ENCODE measurements at regions not wholly inside any gene's neighbourhood (a gene's known extent, or its start where the extent isn't known, plus 50 kb on each side); places are given as distances from the start of the nearest gene placed in this dataset.
"Not testable (repeated sequence)": the region's sequence is repeated elsewhere in the genome, so short reads cannot be mapped to it uniquely, and the experiment has no call there.

GRCh38 chr6:164107297-164107995 lies 692.9 kb downstream of the QKI start:
- DNase-seq (ENCODE audit: low read depth) = no peak

GRCh38 chr6:164106345-164106769 lies 691.8 kb downstream of the QKI start:
- DNase-seq (ENCODE audit: low read depth) = no peak

- DNase-seq (ENCODE audit: low read depth) = no peak
These were observed 691.2 kb downstream of the QKI start for GRCh38 chr6:164105705-164106104.

- no peak for DNase-seq (ENCODE audit: low read depth)
These were observed 689.9 kb downstream of the QKI start for GRCh38 chr6:164104432-164104831.

DNA sequence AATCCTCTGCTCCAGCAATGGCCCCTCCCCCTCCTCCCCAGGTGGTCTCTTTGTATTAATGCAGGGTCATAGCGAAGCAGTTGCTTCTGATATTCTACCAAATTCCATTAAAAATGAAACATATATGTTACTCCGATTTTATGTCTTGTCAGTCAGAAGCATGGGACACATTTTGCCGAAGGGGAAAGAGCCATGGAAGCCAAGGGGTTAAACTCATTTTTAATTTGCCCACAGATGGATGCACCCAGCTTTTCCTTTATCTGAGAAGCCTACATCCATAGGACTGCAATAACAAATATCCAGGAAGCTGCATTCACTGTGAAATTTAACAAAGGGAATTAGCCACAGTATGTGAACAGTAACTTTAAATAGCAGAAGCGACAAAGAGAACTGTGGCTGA lies 688.2 kb downstream of the QKI start:
- no peak for DNase-seq (ENCODE audit: low read depth)

DNA sequence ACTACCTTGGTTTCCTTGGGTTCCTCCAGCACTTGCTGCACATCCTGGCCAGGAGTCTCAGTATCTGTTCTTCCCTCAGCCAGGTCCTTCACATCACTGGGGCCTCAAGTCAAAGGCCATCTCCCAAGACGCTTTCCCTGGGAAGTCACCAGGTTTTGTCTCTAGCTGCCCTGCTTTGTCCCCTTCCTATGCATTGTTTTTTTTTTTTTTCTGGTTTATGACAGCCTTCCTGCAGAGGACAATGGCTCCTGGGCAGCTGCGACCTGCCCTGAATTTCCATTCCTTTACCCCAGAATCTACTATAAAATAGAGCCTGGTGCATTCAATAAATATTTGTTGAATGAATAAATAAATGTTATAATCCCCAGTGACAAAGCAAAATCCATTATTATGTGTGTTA lies 687.3 kb downstream of the QKI start:
- DNase-seq (ENCODE audit: low read depth) = no peak

DNA sequence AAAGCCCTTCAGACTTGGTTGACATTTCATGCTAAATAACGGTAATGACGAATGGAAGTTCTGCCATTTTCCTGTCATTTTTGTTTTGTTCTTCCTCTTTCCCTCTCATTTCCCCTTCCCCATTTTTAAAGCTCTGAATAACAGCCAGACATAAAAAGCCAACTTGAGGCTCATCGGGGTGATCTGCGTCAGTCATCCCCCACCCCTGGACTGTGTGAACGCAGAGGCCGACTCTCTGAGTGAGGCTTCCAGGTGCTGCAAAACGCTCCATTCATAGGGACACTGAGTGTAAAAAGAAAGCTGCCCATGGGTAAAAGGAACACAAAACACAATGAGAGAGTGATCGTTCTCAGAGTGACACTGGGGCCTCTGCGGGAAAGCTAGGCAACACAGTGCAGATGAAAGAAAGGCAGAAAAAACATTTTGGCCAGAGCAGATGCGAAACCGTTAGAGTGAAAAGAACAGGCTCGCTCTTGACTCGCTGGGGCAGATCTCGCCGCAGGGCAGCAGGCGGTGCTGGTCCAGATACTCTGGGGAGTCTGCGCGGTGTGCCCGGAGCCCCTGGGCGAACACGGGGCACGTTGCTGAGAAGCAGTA lies 684.8 kb downstream of the QKI start:
- DNase-seq (ENCODE audit: low read depth) = no peak

- DNase-seq (ENCODE audit: low read depth) = no peak
These were observed 684.3 kb downstream of the QKI start for GRCh38 chr6:164098857-164099267.

GRCh38 chr6:164097551-164098398 lies 683.3 kb downstream of the QKI start:
- DNase-seq (ENCODE audit: low read depth) = no peak

DNA sequence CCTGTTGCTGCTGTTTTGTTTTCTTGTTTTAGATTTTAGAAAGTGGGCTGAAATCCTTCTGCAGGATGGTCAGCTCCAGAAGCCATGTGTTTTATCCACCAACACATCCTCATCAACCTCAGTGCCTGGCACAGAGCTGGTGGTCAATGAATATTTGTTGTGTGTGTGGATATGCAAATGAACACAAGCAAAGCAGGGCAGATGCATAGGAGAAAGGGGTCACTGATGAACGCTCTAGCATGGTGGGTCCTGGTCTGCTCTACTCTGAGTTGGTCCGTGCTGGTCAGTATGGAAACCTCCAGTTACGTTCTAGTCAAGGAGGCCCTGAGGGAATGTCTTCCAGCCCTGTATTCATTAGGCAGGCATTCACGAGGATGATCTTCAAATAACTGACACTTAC lies 682.5 kb downstream of the QKI start:
- no peak for DNase-seq (ENCODE audit: low read depth)

DNA sequence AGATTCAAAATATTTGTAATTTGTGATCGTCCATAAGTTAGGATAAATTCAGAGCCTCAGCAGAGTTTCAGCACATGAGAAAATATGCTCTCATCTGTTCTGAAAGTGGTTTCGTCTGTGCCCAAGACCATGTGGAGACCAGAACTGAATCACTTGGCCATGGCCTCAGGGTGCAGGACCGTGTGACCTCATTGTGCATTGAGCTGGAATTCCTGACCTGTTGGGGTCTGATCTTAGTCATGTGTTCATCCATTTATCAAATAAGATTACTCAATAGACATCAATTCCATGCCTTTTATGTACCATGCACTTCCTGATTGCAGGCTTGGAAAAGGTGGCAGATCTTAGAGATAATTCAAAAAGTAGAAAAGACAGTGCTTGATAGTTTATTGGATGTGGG lies 680.5 kb downstream of the QKI start:
- DNase-seq (ENCODE audit: low read depth) = no peak

DNA sequence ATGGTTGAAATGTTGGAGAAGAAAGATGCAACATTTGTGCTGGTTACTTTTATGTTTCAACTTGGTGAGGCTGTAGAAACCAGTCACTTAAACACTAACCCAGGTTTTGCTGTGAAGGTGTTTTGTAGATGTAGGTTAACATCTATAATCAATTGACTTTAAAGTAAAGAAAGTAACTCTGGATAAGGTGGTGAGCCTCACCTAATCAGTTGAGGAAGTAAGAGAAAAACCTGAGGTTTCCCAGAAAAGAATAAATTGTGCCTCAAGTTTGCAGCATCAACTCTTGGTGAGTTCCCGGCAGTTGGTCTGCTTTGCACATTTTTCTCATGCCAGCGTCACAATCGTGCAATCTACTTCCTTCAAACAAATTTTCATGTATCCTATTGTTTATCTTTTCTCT lies 673.4 kb downstream of the QKI start:
- DNase-seq (ENCODE audit: low read depth) = no peak

- DNase-seq (ENCODE audit: low read depth) = no peak
These were observed 672.7 kb downstream of the QKI start for GRCh38 chr6:164087211-164087610.

DNA sequence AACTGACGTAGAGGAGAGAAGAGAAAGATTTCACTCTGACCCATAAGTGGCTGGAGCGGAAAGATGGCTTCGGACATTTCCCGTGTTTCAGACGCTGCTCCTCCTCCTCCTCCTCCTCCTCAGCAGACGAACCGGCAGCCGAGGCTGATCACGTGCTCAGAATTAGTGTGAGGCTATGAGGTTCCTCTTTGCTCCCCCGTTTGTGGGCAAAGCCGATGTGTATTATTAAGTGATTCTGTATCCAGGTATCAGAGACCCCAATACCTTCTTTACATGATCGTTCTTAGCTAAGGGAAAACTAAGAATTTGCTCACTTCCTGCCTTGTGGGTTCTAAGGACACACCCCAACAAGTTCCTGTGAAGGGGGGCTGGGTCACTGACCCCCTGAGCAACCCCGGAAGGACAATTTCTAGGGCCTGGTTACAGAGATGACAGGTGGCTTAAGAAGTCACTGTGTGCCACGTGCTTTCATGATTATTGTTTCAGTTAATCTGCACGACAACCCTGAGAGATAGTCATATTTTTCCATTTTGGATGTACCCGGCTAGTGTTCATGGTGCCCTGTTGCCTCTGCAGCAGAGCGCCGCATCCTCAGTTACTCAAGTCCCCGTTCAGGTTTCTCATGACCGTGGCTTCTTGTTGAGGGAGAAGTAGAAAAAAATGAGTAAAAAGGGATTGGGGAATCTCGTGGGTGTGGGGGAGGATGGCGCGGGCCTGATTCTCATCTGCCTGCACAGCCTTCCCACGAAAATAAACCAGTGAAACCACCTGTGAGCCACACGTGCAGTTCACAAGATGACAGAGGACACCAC lies 671.8 kb downstream of the QKI start:
- DNase-seq (ENCODE audit: low read depth) = no peak

DNA sequence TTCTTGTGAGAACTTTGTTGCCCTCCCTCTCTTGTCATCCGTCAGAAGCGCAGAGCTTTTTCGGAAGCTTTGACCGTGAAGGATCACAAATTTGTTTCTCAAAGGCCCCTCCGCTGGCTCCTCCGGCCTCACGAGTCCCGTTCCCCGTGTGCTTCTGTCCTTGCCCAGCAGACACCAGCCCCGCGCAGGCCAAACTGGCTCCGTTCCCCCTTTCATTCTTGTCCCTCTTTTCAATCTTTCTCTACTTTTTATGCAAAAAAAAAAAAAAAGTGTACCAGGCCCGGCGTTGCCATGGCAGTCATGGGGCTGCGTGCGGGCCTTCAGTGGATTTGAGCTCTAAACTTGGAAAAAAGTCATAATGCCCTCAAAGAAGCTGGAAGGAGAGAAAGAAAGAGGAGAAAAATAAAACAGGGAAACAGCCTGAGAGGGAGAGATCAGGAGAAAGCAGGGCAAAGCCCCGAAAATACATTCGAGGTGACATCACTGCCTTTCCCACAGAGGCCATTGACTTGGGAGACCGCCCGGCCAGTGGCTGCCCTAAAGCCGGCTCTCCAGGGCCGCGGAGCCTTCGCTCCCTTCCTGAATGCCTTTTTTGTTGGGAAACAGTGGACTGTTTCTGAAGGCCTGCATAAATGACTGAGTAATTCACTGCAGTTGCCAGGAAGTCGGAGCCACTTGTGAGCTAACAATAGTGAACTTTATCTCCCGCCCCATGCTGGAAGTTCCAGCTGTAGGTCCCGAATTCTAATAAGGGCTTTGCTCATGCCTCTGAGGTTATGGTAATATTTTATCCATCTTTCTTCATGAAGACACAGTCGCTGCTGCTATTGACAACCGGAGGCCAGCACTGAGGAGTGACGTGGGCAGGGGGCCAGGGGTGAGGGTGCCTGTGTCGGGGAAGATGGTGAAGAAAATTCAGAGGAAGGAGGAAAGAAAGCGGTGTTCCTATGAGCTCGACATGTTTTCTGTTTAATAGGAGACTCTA lies 670.9 kb downstream of the QKI start:
- DNase-seq (ENCODE audit: low read depth) = no peak

GRCh38 chr6:164079275-164079600 lies 664.7 kb downstream of the QKI start:
- DNase-seq (ENCODE audit: low read depth) = no peak

DNA sequence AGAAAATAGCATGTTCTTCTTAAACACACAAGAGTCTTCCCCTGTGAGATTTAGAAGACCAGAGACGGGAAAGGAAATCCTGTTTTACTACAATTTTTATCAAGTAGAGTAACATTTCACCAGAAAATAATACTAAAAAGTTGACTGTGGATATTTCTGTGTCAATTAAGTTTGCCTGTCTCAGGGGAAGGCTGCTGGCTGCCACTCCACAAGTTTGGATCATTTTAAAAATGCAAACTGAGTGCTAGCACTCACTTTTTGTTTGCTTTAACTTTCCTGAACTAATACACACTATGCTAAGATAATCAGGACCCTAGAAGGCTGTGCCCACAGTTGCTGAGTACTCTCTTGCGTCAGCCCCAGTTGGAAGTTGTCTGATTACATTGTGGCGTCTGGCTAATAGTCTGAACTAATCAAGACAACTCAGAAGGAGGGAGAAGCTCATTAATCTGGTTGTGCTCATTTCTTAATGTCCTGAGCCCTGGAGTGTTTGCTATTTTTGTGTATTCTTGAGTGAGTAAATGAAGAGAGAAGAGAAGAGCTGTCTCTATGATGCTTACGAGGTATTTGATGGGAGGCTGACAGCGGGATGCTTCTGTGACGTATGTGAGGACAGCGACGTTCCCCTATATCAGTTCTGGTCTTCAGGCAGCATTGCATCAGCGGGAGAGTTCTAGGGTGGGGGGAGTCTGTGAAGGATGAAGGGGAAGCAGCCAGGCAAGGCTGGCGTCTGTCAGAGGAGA lies 664.2 kb downstream of the QKI start:
- no peak for DNase-seq (ENCODE audit: low read depth)

DNA sequence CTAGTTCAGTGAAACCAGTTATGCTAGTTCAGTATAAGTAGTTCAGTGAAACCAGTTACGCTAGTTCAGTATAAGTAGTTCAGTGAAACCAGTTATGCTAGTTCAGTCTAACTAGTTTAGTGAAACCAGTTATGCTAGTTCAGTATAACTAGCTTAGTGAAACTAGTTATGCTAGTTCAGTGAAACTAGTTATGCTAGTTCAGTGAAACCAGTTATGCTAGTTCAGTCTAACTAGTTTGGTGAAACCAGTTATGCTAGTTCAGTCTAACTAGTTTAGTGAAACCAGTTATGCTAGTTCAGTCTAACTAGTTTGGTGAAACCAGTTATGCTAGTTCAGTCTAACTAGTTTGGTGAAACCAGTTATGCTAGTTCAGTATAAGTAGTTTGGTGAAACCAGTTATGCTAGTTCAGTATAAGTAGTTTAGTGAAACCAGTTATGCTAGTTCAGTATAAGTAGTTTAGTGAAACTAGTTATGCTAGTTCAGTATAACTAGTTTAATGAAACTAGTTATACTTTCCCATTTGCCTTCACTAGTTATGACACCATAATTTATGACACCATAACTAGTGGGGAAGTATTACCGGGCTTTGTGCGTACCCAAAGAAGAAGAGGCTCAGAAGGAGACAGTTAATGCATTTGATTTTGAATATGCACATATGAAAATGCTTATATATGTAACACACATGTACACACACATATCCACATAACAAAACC lies 662.5 kb downstream of the QKI start:
- not testable (repeated sequence) for DNase-seq (ENCODE audit: low read depth)

DNA sequence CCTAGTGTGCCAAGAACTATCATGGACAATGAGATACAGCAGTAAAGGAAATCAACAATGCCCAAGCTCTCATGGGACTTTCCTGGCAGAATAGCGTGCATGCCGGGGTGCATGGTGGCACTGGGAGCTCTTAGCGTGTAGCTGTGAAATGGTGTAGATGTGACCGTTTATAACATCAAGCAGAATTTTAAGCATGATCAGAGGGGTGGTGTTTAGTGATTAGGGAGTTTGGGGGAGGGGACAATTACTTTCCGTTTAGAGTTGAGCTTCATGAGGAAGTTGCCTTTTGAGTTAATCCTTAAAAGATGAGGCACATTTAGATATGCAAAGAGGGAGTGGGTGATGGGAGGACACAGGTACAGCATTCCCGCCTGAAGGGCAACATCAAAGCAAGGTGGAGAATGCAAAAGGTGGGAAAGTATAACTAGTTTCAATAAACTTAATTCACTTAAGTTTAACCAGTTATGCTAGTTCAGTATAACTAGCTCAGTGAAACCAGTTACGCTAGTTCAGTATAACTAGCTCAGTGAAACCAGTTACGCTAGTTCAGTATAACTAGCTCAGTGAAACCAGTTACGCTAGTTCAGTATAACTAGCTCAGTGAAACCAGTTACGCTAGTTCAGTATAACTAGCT lies 661.6 kb downstream of the QKI start:
- DNase-seq (ENCODE audit: low read depth) = no peak
